ENCODE measurements at regions not wholly inside any gene's neighbourhood (a gene's known extent, or its start where the extent isn't known, plus 50 kb on each side); places are given as distances from the start of the nearest gene placed in this dataset.

GRCh38 chr20:60274717-60275116 lies 316.5 kb downstream of the CDH26 start:
- no peak for DNase-seq

GRCh38 chr20:60281295-60281694 lies 323.1 kb downstream of the CDH26 start:
- DNase-seq: no peak

GRCh38 chr20:60283281-60283680 lies 325.1 kb downstream of the CDH26 start:
- no peak for DNase-seq

GRCh38 chr20:60286764-60287163 lies 328.5 kb downstream of the CDH26 start:
- no peak for DNase-seq

GRCh38 chr20:60288945-60289344 lies 330.7 kb downstream of the CDH26 start:
- no peak for DNase-seq

GRCh38 chr20:60292001-60292520 lies 333.8 kb downstream of the CDH26 start:
- DNase-seq: no peak

GRCh38 chr20:60294632-60295031 lies 336.4 kb downstream of the CDH26 start:
- DNase-seq: no peak

GRCh38 chr20:60295214-60295613 lies 337.0 kb downstream of the CDH26 start:
- no peak for DNase-seq

GRCh38 chr20:60297649-60298048 lies 339.4 kb downstream of the CDH26 start:
- DNase-seq: no peak

- DNase-seq: no peak
These were observed 340.4 kb downstream of the CDH26 start for GRCh38 chr20:60298647-60299046.

- DNase-seq: no peak
These were observed 341.7 kb downstream of the CDH26 start for GRCh38 chr20:60299951-60300350.

GRCh38 chr20:60300374-60300773 lies 342.2 kb downstream of the CDH26 start:
- no peak for DNase-seq

GRCh38 chr20:60302875-60303274 lies 344.7 kb downstream of the CDH26 start:
- DNase-seq: no peak

- no peak for DNase-seq
These were observed 345.9 kb downstream of the CDH26 start for GRCh38 chr20:60304026-60304590.

- no peak for DNase-seq
These were observed 346.7 kb downstream of the CDH26 start for GRCh38 chr20:60304931-60305330.

GRCh38 chr20:60306105-60306504 lies 347.9 kb downstream of the CDH26 start:
- DNase-seq: no peak

- peak in 4 of 14 donors; percentile 5 to 29 (median 16) for DNase-seq
These were observed 348.3 kb downstream of the CDH26 start for GRCh38 chr20:60306551-60306950.

- DNase-seq: no peak
These were observed 352.5 kb downstream of the CDH26 start for GRCh38 chr20:60310560-60311349.

- DNase-seq: no peak
These were observed 355.0 kb downstream of the CDH26 start for GRCh38 chr20:60313191-60313590.

GRCh38 chr20:60313614-60314013 lies 355.4 kb downstream of the CDH26 start:
- no peak for DNase-seq

GRCh38 chr20:60314727-60315126 lies 356.5 kb downstream of the CDH26 start:
- DNase-seq: no peak

GRCh38 chr20:60316476-60317158 lies 358.4 kb downstream of the CDH26 start:
- no peak for DNase-seq

- no peak for DNase-seq
These were observed 359.2 kb downstream of the CDH26 start for GRCh38 chr20:60317401-60317800.

- no peak for DNase-seq
These were observed 363.4 kb downstream of the CDH26 start for GRCh38 chr20:60321601-60322000.

Measured in C1 segment of cervical spinal cord (tissue), 14 donors.